H9 (cell line): ENCODE measurements at regions not wholly inside any gene's neighbourhood (a gene's known extent, or its start where the extent isn't known, plus 50 kb on each side); places are given as distances from the start of the nearest gene placed in this dataset.

ENCODE experiments used
- DNase-seq: peaks from one replicate; pipeline ENCODE4 v3.0.0-alpha.2; 2017
- H2AFZ ChIP-seq: one replicate; pipeline ENCODE4 v1.6.1; 2013; ENCODE audit warnings: mild to moderate bottlenecking, low read length, control low read depth, moderate library complexity
- H2AK5ac ChIP-seq: 2 replicates; pipeline ENCODE4 v1.6.1; 2013; ENCODE audit warnings: low read length, control low read depth, mixed read lengths; ENCODE audit not compliant: insufficient read length
- H2BK120ac ChIP-seq: one replicate; pipeline ENCODE4 v1.6.1; 2013; ENCODE audit warnings: low read depth, mild to moderate bottlenecking, low read length, control low read depth, inconsistent platforms; ENCODE audit not compliant: poor library complexity, severe bottlenecking
- H2BK12ac ChIP-seq: 2 replicates; pipeline ENCODE4 v1.6.1; 2013; ENCODE audit warnings: low read length, control low read depth, mixed read lengths, low read depth; ENCODE audit not compliant: insufficient read length
- H2BK15ac ChIP-seq: 2 replicates; pipeline ENCODE4 v1.6.1; 2013; ENCODE audit warnings: low read depth, low read length, control low read depth
- H2BK20ac ChIP-seq: one replicate; pipeline ENCODE4 v1.6.1; 2013; ENCODE audit warnings: low read depth, mild to moderate bottlenecking, low read length, control low read depth, inconsistent platforms; ENCODE audit not compliant: poor library complexity, severe bottlenecking
- H2BK5ac ChIP-seq: 2 replicates; pipeline ENCODE4 v1.6.1; 2013; ENCODE audit warnings: low read length, control low read depth, mixed read lengths; ENCODE audit not compliant: insufficient read length
- H3K14ac ChIP-seq: 2 replicates; pipeline ENCODE4 v1.6.1; 2013; ENCODE audit warnings: low read length, control low read depth; ENCODE audit not compliant: insufficient read depth
- H3K18ac ChIP-seq: 2 replicates; pipeline ENCODE4 v1.6.1; 2013; ENCODE audit warnings: low read depth, mild to moderate bottlenecking, mixed read lengths, low read length, control low read depth; ENCODE audit not compliant: insufficient read length
- H3K23ac ChIP-seq: 2 replicates; pipeline ENCODE4 v1.6.1; 2013; ENCODE audit warnings: low read length, control low read depth, mixed read lengths, low read depth; ENCODE audit not compliant: insufficient read length
- H3K23me2 ChIP-seq: 2 replicates; pipeline ENCODE4 v1.6.1; 2013; ENCODE audit warnings: low read depth, mild to moderate bottlenecking, mixed read lengths, low read length, control low read depth; ENCODE audit not compliant: insufficient read length, poor library complexity, severe bottlenecking
- H3K27ac ChIP-seq: 2 replicates; pipeline ENCODE4 v1.5.1; 2013; ENCODE audit warnings: low read length, control low read depth, mixed read lengths, low read depth; ENCODE audit not compliant: insufficient read length
- H3K27me3 ChIP-seq: 2 replicates; pipeline ENCODE4 v1.6.1; 2013; ENCODE audit warnings: low read length, control low read depth, inconsistent platforms; ENCODE audit not compliant: insufficient read depth
- H3K4ac ChIP-seq: 2 replicates; pipeline ENCODE4 v1.6.1; 2013; ENCODE audit warnings: low read depth, mild to moderate bottlenecking, control low read depth, inconsistent platforms, low read length, moderate library complexity
- H3K4me1 ChIP-seq: 2 replicates; pipeline ENCODE4 v1.6.1; 2013; ENCODE audit warnings: low read length, control low read depth, inconsistent platforms; ENCODE audit not compliant: insufficient read depth
- H3K4me2 ChIP-seq: 2 replicates; pipeline ENCODE4 v1.6.1; 2013; ENCODE audit warnings: low read length, control low read depth, mixed read lengths; ENCODE audit not compliant: insufficient read length, insufficient read depth
- H3K56ac ChIP-seq: 2 replicates; pipeline ENCODE4 v1.6.1; 2013; ENCODE audit warnings: low read depth, mild to moderate bottlenecking, mixed read lengths, low read length, control low read depth; ENCODE audit not compliant: insufficient read length
- H3K79me1 ChIP-seq: 2 replicates; pipeline ENCODE4 v1.6.1; 2013; ENCODE audit warnings: low read depth, mild to moderate bottlenecking, moderate library complexity, low read length, control low read depth, inconsistent platforms; ENCODE audit not compliant: insufficient read depth, poor library complexity, severe bottlenecking
- H3K79me2 ChIP-seq: 2 replicates; pipeline ENCODE4 v1.6.1; 2013; ENCODE audit warnings: low read length, control low read depth, inconsistent platforms; ENCODE audit not compliant: insufficient read depth
- H3K9ac ChIP-seq: 2 replicates; pipeline ENCODE4 v1.6.1; 2013; ENCODE audit warnings: low read length, control low read depth, mixed read lengths; ENCODE audit not compliant: insufficient read length; ENCODE audit errors: extremely low read depth
- H3K9me3 ChIP-seq: one replicate; pipeline ENCODE4 v1.6.1; 2013; ENCODE audit warnings: low read depth, low read length, inconsistent platforms; ENCODE audit not compliant: control insufficient read depth
- H3T11ph ChIP-seq: one replicate; pipeline ENCODE4 v1.6.1; 2013; ENCODE audit warnings: mild to moderate bottlenecking, low read length, control low read depth, inconsistent platforms
- H4K20me1 ChIP-seq: one replicate; pipeline ENCODE4 v1.6.1; 2013; ENCODE audit not compliant: control insufficient read depth, insufficient read length, insufficient read depth
- H4K5ac ChIP-seq: 2 replicates; pipeline ENCODE4 v1.6.1; 2013; ENCODE audit warnings: low read depth, mild to moderate bottlenecking, mixed read lengths, low read length, control low read depth; ENCODE audit not compliant: insufficient read length
- H4K8ac ChIP-seq: replicated peaks from 2 replicates; pipeline ENCODE4 v1.6.1; 2013; ENCODE audit warnings: low read length, control low read depth, mixed read lengths, low read depth; ENCODE audit not compliant: insufficient read length
- H4K91ac ChIP-seq: 2 replicates; pipeline ENCODE4 v1.6.1; 2013; ENCODE audit warnings: low read depth, mild to moderate bottlenecking, moderate library complexity, mixed read lengths, low read length, control low read depth; ENCODE audit not compliant: insufficient read length
- H3K27ac Mint-ChIP-seq, 3 experiments: 2 replicates in 2 of 3; 3 replicates in 1 of 3; pipeline ENCODE4 v1.8.0; 2020 to 2021; ENCODE audit warnings: mixed read lengths in 3 of 3, mild to moderate bottlenecking in 1 of 3, moderate library complexity in 1 of 3
- H3K27me3 Mint-ChIP-seq: 2 replicates; pipeline ENCODE4 v1.8.0; 2021; ENCODE audit warnings: low read depth, mild to moderate bottlenecking, moderate library complexity, mixed read lengths
- H3K36me3 Mint-ChIP-seq, 3 experiments: 2 replicates in 2 of 3; 3 replicates in 1 of 3; pipeline ENCODE4 v1.8.0; 2020 to 2021; ENCODE audit warnings: low read depth in 3 of 3, mixed read lengths in 3 of 3; ENCODE audit not compliant: insufficient read depth in 1 of 3
- H3K4me1 Mint-ChIP-seq, 2 experiments: 2 replicates each; pipeline ENCODE4 v1.8.0; 2020; ENCODE audit warnings: mixed read lengths in 2 of 2
- H3K4me3 Mint-ChIP-seq, 2 experiments: 2 replicates in 1 of 2; 3 replicates in 1 of 2; pipeline ENCODE4 v1.8.0; 2020 to 2021; ENCODE audit warnings: mild to moderate bottlenecking in 2 of 2, mixed read lengths in 2 of 2, moderate library complexity in 1 of 2
- H3K9me3 Mint-ChIP-seq, 2 experiments: 2 replicates in 1 of 2; 3 replicates in 1 of 2; pipeline ENCODE4 v1.8.0; 2020; ENCODE audit warnings: mild to moderate bottlenecking in 2 of 2, mixed read lengths in 2 of 2, moderate library complexity in 1 of 2
- WGBS: extraction: QIAGEN DNeasy Blood & Tissue Kit; methylation state at CpG from one replicate; pipeline ENCODE4 v1.1.7; 2013; ENCODE audit warnings: missing lambda C conversion rate, low lambda C conversion rate, mixed read lengths; ENCODE audit not compliant: insufficient read length; ENCODE audit errors: extremely low coverage; 5-methylcytosine and 5-hydroxymethylcytosine counted together
- TF ChIP-seq, protein P1 (sequence below): fragments of 200-600 bp; sonication (generic); conservative IDR thresholded peaks from 3 replicates; pipeline ENCODE4 v1.8.0; 2021; ENCODE audit warnings: antibody characterized with exemption, mild to moderate bottlenecking

DNA sequence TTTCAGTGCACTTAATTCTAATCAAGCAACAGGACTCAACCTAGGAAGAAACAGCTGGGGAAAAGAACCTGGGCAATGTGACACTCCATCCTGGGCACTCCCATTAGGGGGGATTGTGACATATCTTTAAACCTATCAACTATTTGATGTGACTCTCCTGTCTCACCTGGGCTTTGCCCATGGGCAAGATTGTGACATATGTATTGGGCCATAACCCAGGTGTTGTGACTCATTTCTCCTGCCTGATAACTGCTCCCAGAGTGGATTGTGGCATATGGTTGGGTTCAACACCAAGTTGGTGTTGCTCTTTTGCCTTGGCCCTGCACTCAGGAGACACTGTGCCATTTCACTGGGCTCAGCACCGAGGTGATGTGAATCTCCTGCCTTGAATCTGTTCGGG is 82.6 kb downstream of the ZNF723 start:
- H3K36me3 Mint-ChIP-seq, result peaks cover 0 to 24% (median 2%) of the 10 kb centered on the region in 3 experiments; a peak in 5 of 7 replicates
- no peaks in the 10 kb centered on the region for H3K4me1 ChIP-seq
- H3K23ac ChIP-seq, result no peak overlapping the region
- H2AFZ ChIP-seq, result no peak overlapping the region
- no peak overlapping the region for H2BK20ac ChIP-seq
- TF ChIP-seq, protein P1, sequence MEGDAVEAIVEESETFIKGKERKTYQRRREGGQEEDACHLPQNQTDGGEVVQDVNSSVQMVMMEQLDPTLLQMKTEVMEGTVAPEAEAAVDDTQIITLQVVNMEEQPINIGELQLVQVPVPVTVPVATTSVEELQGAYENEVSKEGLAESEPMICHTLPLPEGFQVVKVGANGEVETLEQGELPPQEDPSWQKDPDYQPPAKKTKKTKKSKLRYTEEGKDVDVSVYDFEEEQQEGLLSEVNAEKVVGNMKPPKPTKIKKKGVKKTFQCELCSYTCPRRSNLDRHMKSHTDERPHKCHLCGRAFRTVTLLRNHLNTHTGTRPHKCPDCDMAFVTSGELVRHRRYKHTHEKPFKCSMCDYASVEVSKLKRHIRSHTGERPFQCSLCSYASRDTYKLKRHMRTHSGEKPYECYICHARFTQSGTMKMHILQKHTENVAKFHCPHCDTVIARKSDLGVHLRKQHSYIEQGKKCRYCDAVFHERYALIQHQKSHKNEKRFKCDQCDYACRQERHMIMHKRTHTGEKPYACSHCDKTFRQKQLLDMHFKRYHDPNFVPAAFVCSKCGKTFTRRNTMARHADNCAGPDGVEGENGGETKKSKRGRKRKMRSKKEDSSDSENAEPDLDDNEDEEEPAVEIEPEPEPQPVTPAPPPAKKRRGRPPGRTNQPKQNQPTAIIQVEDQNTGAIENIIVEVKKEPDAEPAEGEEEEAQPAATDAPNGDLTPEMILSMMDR, result no peak
- no peak overlapping the region for H3K27ac ChIP-seq
- H2BK15ac ChIP-seq, result no peak overlapping the region
- H3K9me3 Mint-ChIP-seq, result peaks cover 77 to 81% of the 10 kb centered on the region in 2 experiments
- H3K23me2 ChIP-seq, result no peaks in the 10 kb centered on the region
- no peaks in the 10 kb centered on the region for H3K79me1 ChIP-seq
- H4K20me1 ChIP-seq, result no peaks in the 10 kb centered on the region
- H3K18ac ChIP-seq, result no peak overlapping the region
- H3K4me3 Mint-ChIP-seq, result no peak overlapping the region
- H3K9me3 ChIP-seq, result peaks cover 80% of the 10 kb centered on the region
- H2AK5ac ChIP-seq, result no peak overlapping the region
- H3K14ac ChIP-seq, result no peak overlapping the region
- no peak overlapping the region for H3K4me2 ChIP-seq
- no peak overlapping the region for H4K91ac ChIP-seq
- 0 out of 2 replicates have a peak, but pooled peaks cover 3% of the 10 kb centered on the region for H3K27me3 Mint-ChIP-seq
- no peak overlapping the region for H2BK5ac ChIP-seq
- no peak overlapping the region for H3K4ac ChIP-seq
- no peak overlapping the region for H2BK120ac ChIP-seq
- H3K4me1 Mint-ChIP-seq, result no peaks in the 10 kb centered on the region
- H3K9ac ChIP-seq, result no peak overlapping the region
- no peaks in the 10 kb centered on the region for H3K27me3 ChIP-seq
- WGBS, result no CpG with 5 or more reads among the region's 2 CpGs
- H3K27ac Mint-ChIP-seq, result no peak overlapping the region
- no peak for DNase-seq
- H2BK12ac ChIP-seq, result no peak overlapping the region
- no peak overlapping the region for H4K8ac ChIP-seq
- H3T11ph ChIP-seq, result no peak overlapping the region
- H3K79me2 ChIP-seq, result no peaks in the 10 kb centered on the region
- H4K5ac ChIP-seq, result no peak overlapping the region
- no peak overlapping the region for H3K56ac ChIP-seq
